ENCODE measurements at regions not wholly inside any gene's neighbourhood (a gene's known extent, or its start where the extent isn't known, plus 50 kb on each side); places are given as distances from the start of the nearest gene placed in this dataset.
A peak's percentile ranks its signal among the peaks of the same experiment; 100 is the strongest.

GRCh38 chr17:77076124-77076830 is 64.5 kb upstream of the SEC14L1 start:
- no peak overlapping the region for H3K4me3 ChIP-seq (ENCODE audit: low read depth, low read length)
- no peak for TF ChIP-seq CTCF (IDR thresholded peaks at IDR 0.05; ENCODE audit: borderline replicate concordance, insufficient read depth, low read depth, low read length)

- H3K4me3 ChIP-seq (ENCODE audit: low read depth, low read length), result no peak overlapping the region
- TF ChIP-seq CTCF (IDR thresholded peaks at IDR 0.05; ENCODE audit: borderline replicate concordance, insufficient read depth, low read depth, low read length), result no peak
These were observed 57.2 kb upstream of the SEC14L1 start for GRCh38 chr17:77083531-77083930.

DNA sequence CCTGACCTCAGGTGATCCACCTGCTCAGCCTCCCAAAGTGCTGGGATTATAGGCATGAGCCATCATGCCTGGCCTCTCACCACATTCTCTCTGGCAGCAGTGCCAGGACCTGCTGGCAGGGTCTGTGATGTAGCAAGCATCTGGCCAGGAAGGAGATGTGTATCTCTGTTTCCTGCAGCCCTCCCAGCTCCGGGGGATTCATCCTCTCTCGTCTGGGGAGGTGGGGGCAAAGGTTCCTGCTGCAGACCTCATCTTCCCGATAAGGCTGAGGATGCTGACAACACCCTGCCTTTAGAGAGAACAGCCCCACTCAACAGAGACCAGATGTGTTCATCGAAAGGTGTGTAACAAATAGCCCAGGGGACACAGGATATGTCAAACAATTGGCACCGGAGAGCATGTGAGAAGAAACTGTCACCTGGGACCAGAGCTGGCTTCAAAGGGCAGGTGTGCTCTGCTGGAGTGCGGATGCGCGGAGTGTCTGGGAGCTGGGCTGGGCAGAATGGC is 54.8 kb upstream of the SEC14L1 start:
- TF ChIP-seq CTCF (IDR thresholded peaks at IDR 0.05; ENCODE audit: borderline replicate concordance, insufficient read depth, low read depth, low read length), result no peak
- no peak overlapping the region for H3K4me3 ChIP-seq (ENCODE audit: low read depth, low read length)

- no peak overlapping the region for H3K4me3 ChIP-seq (ENCODE audit: low read depth, low read length)
- TF ChIP-seq CTCF (IDR thresholded peaks at IDR 0.05; ENCODE audit: borderline replicate concordance, insufficient read depth, low read depth, low read length), result peak; percentile 91
These were observed 54.2 kb upstream of the SEC14L1 start for GRCh38 chr17:77086433-77087010.

DNA sequence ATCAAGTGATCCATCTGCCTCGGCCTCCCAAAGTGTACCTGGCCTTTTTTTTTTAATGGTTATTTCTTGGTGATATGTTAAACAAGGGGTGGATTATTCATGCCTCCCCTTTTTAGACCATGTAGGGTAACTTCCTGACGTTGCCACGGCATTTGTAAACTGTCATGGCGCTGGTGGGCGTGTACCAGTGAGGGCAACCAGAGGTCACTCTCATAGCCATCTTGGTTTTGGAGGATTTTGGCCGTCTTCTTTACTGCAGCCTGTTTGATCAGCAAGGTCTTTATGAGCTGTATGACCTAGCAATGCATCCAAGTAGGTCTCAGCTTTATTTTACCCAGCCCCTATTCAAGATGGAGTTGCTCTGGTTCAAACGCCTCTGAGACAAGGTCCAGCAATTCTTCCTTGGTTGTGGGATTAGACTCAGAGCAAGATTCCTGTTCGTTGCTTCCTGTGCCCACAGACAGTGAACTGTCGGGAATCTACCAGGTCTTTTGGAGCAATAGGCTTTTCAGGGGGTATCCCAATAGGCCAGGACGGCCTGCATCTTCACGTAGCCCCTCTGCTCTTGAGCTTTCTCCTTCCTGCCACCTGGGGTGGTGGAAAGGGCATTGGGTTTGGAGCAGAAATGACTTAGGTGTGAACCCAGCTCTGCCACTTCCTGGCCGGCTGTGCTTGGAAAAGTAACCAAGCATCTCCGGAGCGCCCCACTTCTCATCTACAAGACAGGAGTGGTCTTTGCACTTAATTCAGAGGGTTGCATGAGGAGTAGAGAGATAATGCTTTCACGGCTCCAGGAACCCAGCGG is 52.9 kb upstream of the SEC14L1 start:
- TF ChIP-seq CTCF (IDR thresholded peaks at IDR 0.05; ENCODE audit: borderline replicate concordance, insufficient read depth, low read depth, low read length), result no peak
- peak overlapping the region; percentile 80 for H3K4me3 ChIP-seq (ENCODE audit: low read depth, low read length)

- peak overlapping the region; percentile 80 for H3K4me3 ChIP-seq (ENCODE audit: low read depth, low read length)
- TF ChIP-seq CTCF (IDR thresholded peaks at IDR 0.05; ENCODE audit: borderline replicate concordance, insufficient read depth, low read depth, low read length), result peak; percentile 81
These were observed 52.2 kb upstream of the SEC14L1 start for GRCh38 chr17:77088455-77089123.
